ENCODE measurements at regions not wholly inside any gene's neighbourhood (a gene's known extent, or its start where the extent isn't known, plus 50 kb on each side); places are given as distances from the start of the nearest gene placed in this dataset.

- TF ChIP-seq PATZ1 (CRISPR knock-in tag; IDR thresholded peaks at IDR 0.05; ENCODE audit: borderline replicate concordance) (no peak), POU6F1 (CRISPR knock-in tag; IDR thresholded peaks at IDR 0.05; ENCODE audit: borderline replicate concordance, low read depth) (no peak), BACH2 (CRISPR knock-in tag; IDR thresholded peaks at IDR 0.05; ENCODE audit: borderline replicate concordance) (no peak), SNAI2 (CRISPR knock-in tag; IDR thresholded peaks at IDR 0.05) (no peak), TSHZ2 (CRISPR knock-in tag; IDR thresholded peaks at IDR 0.05) (no peak), ZNF70 (CRISPR knock-in tag; IDR thresholded peaks at IDR 0.05) (no peak), CSDC2 (CRISPR knock-in tag; IDR thresholded peaks at IDR 0.05) (no peak), PPARA (CRISPR knock-in tag; IDR thresholded peaks at IDR 0.05; ENCODE audit: borderline replicate concordance) (no peak), TCF4 (CRISPR knock-in tag; IDR thresholded peaks at IDR 0.05; ENCODE audit: borderline replicate concordance) (no peak), ZFP30 (CRISPR knock-in tag; IDR thresholded peaks at IDR 0.05) (no peak), ISL1 (CRISPR knock-in tag; IDR thresholded peaks at IDR 0.05) (no peak), OSR1 (CRISPR knock-in tag; IDR thresholded peaks at IDR 0.05) (no peak), ESRRG (CRISPR knock-in tag; IDR thresholded peaks at IDR 0.05) (no peak)
Measured at GRCh38 chr2:38153476-38154135, 77.7 kb upstream of the CYP1B1 start.

GRCh38 chr2:38152913-38153312 lies 77.0 kb upstream of the CYP1B1 start:
- no peak for TF ChIP-seq GLIS3 (CRISPR knock-in tag; IDR thresholded peaks at IDR 0.05)
- TF ChIP-seq ZNF565 (CRISPR knock-in tag; conservative IDR thresholded peaks at IDR 0.05; ENCODE audit: low read depth) = no peak
- no peak for ATAC-seq

More at GRCh38 chr2:38153476-38154135, 77.7 kb upstream of the CYP1B1 start:
- ATAC-seq = no peak

GRCh38 chr2:38152035-38152434 lies 76.1 kb upstream of the CYP1B1 start:
- no peak for ATAC-seq
- TF ChIP-seq PPARA (CRISPR knock-in tag; IDR thresholded peaks at IDR 0.05; ENCODE audit: borderline replicate concordance) (no peak), ZNF8 (CRISPR knock-in tag; IDR thresholded peaks at IDR 0.05) (no peak), ISL1 (CRISPR knock-in tag; IDR thresholded peaks at IDR 0.05) (no peak), ARNTL (CRISPR knock-in tag; IDR thresholded peaks at IDR 0.05; ENCODE audit: borderline replicate concordance, low read depth) (no peak), CREB5 (CRISPR knock-in tag; IDR thresholded peaks at IDR 0.05; ENCODE audit: low read depth) (no peak), ZFP3 (CRISPR knock-in tag; IDR thresholded peaks at IDR 0.05) (no peak), TSHZ2 (CRISPR knock-in tag; IDR thresholded peaks at IDR 0.05) (no peak), BACH2 (CRISPR knock-in tag; IDR thresholded peaks at IDR 0.05; ENCODE audit: borderline replicate concordance) (no peak)

Measured in SK-N-SH treated with all-trans-retinoic acid at 6 μM for 48 hours (cell line).